Activated naive CD4-positive, alpha-beta T cell treated with anti-CD3 and anti-CD28 coated beads for 36 hours (primary cell): ENCODE measurements at regions not wholly inside any gene's neighbourhood (a gene's known extent, or its start where the extent isn't known, plus 50 kb on each side); places are given as distances from the start of the nearest gene placed in this dataset.

ENCODE experiments used
- CTCF ChIA-PET: fragments of 350-600 bp; sonication (Branson Sonifier 250); formaldehyde crosslinking; loops from one replicate; lab custom pipeline; 2021; ENCODE audit warnings: antibody characterized with exemption; lab: Charles Lee
- DNase-seq: peaks from one replicate; pipeline ENCODE4 v3.0.0-alpha.2; 2020
- H3K27ac Mint-ChIP-seq: one replicate; pipeline ENCODE4 v1.8.0; 2021; ENCODE audit warnings: mild to moderate bottlenecking, mixed read lengths
- H3K27me3 Mint-ChIP-seq: one replicate; pipeline ENCODE4 v1.8.0; 2021; ENCODE audit warnings: low read depth, mixed read lengths
- H3K36me3 Mint-ChIP-seq: one replicate; pipeline ENCODE4 v1.8.0; 2021; ENCODE audit warnings: low read depth, mixed read lengths
- H3K4me1 Mint-ChIP-seq: one replicate; pipeline ENCODE4 v1.8.0; 2021; ENCODE audit warnings: low read depth, mixed read lengths
- H3K4me3 Mint-ChIP-seq: one replicate; pipeline ENCODE4 v1.8.0; 2021; ENCODE audit warnings: mild to moderate bottlenecking, moderate library complexity, mixed read lengths
- H3K9me3 Mint-ChIP-seq: one replicate; pipeline ENCODE4 v1.8.0; 2021; ENCODE audit warnings: mixed read lengths
- intact Hi-C: fragments of 100-400 bp; cut with micrococcal nuclease; formaldehyde crosslinking; loops from one replicate; pipeline ENCODE4 v1.15.1; 2023

- no peak overlapping the region for H3K27ac Mint-ChIP-seq
- peaks cover 2% of the 10 kb centered on the region for H3K4me1 Mint-ChIP-seq
- no peaks in the 10 kb centered on the region for H3K27me3 Mint-ChIP-seq
- H3K36me3 Mint-ChIP-seq: no peaks in the 10 kb centered on the region
- CTCF ChIA-PET: no interaction called here
- H3K4me3 Mint-ChIP-seq: no peak overlapping the region
- peaks cover 1% of the 10 kb centered on the region for H3K9me3 Mint-ChIP-seq
- intact Hi-C loops: no loop called here
- DNase-seq: no peak
Measured at GRCh38 chr6:9517806-9518205, 897.1 kb downstream of the TFAP2A start.

GRCh38 chr6:9515633-9516606 is 899.0 kb downstream of the TFAP2A start:
- intact Hi-C loops: no loop called here
- Mint-ChIP-seq H3K4me1 (no peaks in the 10 kb centered on the region), H3K36me3 (no peaks in the 10 kb centered on the region)

GRCh38 chr6:9514146-9514545 is 900.7 kb downstream of the TFAP2A start:
- H3K4me3 Mint-ChIP-seq: no peak overlapping the region
- H3K27ac Mint-ChIP-seq: no peak overlapping the region
- intact Hi-C loops: no loop called here
- no peaks in the 10 kb centered on the region for H3K27me3 Mint-ChIP-seq
- DNase-seq: no peak
- peaks cover 5% of the 10 kb centered on the region for H3K9me3 Mint-ChIP-seq
- CTCF ChIA-PET: interaction anchor here (0.6 kb wide), 1 partner anchor 102 kb away, joined by 3 read pairs; no protein-coding TSS in a partner anchor
- no peaks in the 10 kb centered on the region for H3K4me1 Mint-ChIP-seq
- no peaks in the 10 kb centered on the region for H3K36me3 Mint-ChIP-seq

More at GRCh38 chr6:9515633-9516606, 899.0 kb downstream of the TFAP2A start:
- no peak overlapping the region for H3K4me3 Mint-ChIP-seq
- H3K27ac Mint-ChIP-seq: no peak overlapping the region
- H3K27me3 Mint-ChIP-seq: no peaks in the 10 kb centered on the region
- no peak for DNase-seq
- H3K9me3 Mint-ChIP-seq: peaks cover 5% of the 10 kb centered on the region
- CTCF ChIA-PET: no interaction called here

GRCh38 chr6:9511157-9511556 is 903.7 kb downstream of the TFAP2A start:
- Mint-ChIP-seq H3K36me3 (no peaks in the 10 kb centered on the region), H3K27ac (no peak overlapping the region), H3K4me1 (no peaks in the 10 kb centered on the region), H3K27me3 (no peaks in the 10 kb centered on the region), H3K4me3 (no peak overlapping the region), H3K9me3 (peaks cover 8% of the 10 kb centered on the region)
- CTCF ChIA-PET: no interaction called here
- intact Hi-C loops: no loop called here
- DNase-seq: no peak

GRCh38 chr6:9507136-9507895 is 907.6 kb downstream of the TFAP2A start:
- intact Hi-C loops: no loop called here
- no peak overlapping the region for H3K27ac Mint-ChIP-seq
- no peak overlapping the region for H3K4me3 Mint-ChIP-seq
- no peaks in the 10 kb centered on the region for H3K36me3 Mint-ChIP-seq
- no peak for DNase-seq
- CTCF ChIA-PET: no interaction called here
- H3K4me1 Mint-ChIP-seq: no peaks in the 10 kb centered on the region
- H3K27me3 Mint-ChIP-seq: no peaks in the 10 kb centered on the region
- H3K9me3 Mint-ChIP-seq: peaks cover 5% of the 10 kb centered on the region

GRCh38 chr6:9504191-9504590 is 910.7 kb downstream of the TFAP2A start:
- Mint-ChIP-seq H3K4me1 (no peaks in the 10 kb centered on the region), H3K36me3 (no peaks in the 10 kb centered on the region), H3K27me3 (no peaks in the 10 kb centered on the region), H3K4me3 (no peak overlapping the region), H3K27ac (no peak overlapping the region), H3K9me3 (peaks cover 5% of the 10 kb centered on the region)
- CTCF ChIA-PET: interaction anchor here (0.7 kb wide), 1 partner anchor 21 kb away, joined by 3 read pairs; no protein-coding TSS in a partner anchor
- intact Hi-C loops: no loop called here
- DNase-seq: no peak

- Mint-ChIP-seq H3K4me3 (no peak overlapping the region), H3K27ac (no peak overlapping the region), H3K4me1 (no peaks in the 10 kb centered on the region), H3K27me3 (no peaks in the 10 kb centered on the region), H3K36me3 (no peaks in the 10 kb centered on the region), H3K9me3 (peaks cover 5% of the 10 kb centered on the region)
- CTCF ChIA-PET: no interaction called here
- DNase-seq: no peak
- intact Hi-C loops: no loop called here
Measured at GRCh38 chr6:9503111-9503761, 911.6 kb downstream of the TFAP2A start.

GRCh38 chr6:9499709-9500108 is 915.2 kb downstream of the TFAP2A start:
- no peaks in the 10 kb centered on the region for H3K4me1 Mint-ChIP-seq
- DNase-seq: no peak
- CTCF ChIA-PET: interaction anchor here (0.8 kb wide), 1 partner anchor 531 kb away, joined by 3 read pairs; no protein-coding TSS in a partner anchor
- H3K27me3 Mint-ChIP-seq: peaks cover 2% of the 10 kb centered on the region
- H3K9me3 Mint-ChIP-seq: peaks cover 3% of the 10 kb centered on the region
- intact Hi-C loops: no loop called here
- no peak overlapping the region for H3K4me3 Mint-ChIP-seq
- no peak overlapping the region for H3K27ac Mint-ChIP-seq
- H3K36me3 Mint-ChIP-seq: no peaks in the 10 kb centered on the region

GRCh38 chr6:9496837-9497236 is 918.0 kb downstream of the TFAP2A start:
- CTCF ChIA-PET: interaction anchor here (0.6 kb wide), 1 partner anchor 45 kb away, joined by 3 read pairs; no protein-coding TSS in a partner anchor
- Mint-ChIP-seq H3K27me3 (peaks cover 2% of the 10 kb centered on the region), H3K36me3 (no peaks in the 10 kb centered on the region), H3K4me3 (no peak overlapping the region), H3K9me3 (peaks cover 4% of the 10 kb centered on the region), H3K4me1 (no peaks in the 10 kb centered on the region), H3K27ac (no peak overlapping the region)
- intact Hi-C loops: no loop called here
- no peak for DNase-seq

- Mint-ChIP-seq H3K36me3 (no peaks in the 10 kb centered on the region), H3K4me3 (no peak overlapping the region), H3K27me3 (peaks cover 2% of the 10 kb centered on the region), H3K27ac (peak overlapping the region; percentile 6), H3K9me3 (peaks cover 4% of the 10 kb centered on the region), H3K4me1 (no peaks in the 10 kb centered on the region)
- intact Hi-C loops: no loop called here
- DNase-seq: no peak
- CTCF ChIA-PET: no interaction called here
Measured at GRCh38 chr6:9494864-9495263, 920.0 kb downstream of the TFAP2A start.

GRCh38 chr6:9492790-9493189 is 922.1 kb downstream of the TFAP2A start:
- Mint-ChIP-seq H3K27ac (no peak overlapping the region), H3K9me3 (peaks cover 4% of the 10 kb centered on the region), H3K36me3 (no peaks in the 10 kb centered on the region), H3K27me3 (peaks cover 2% of the 10 kb centered on the region), H3K4me3 (no peak overlapping the region), H3K4me1 (no peaks in the 10 kb centered on the region)
- CTCF ChIA-PET: no interaction called here
- DNase-seq: no peak
- intact Hi-C loops: no loop called here

- H3K4me1 Mint-ChIP-seq: no peaks in the 10 kb centered on the region
- H3K4me3 Mint-ChIP-seq: no peak overlapping the region
- intact Hi-C loops: no loop called here
- no peak overlapping the region for H3K27ac Mint-ChIP-seq
- no peaks in the 10 kb centered on the region for H3K27me3 Mint-ChIP-seq
- peaks cover 2% of the 10 kb centered on the region for H3K9me3 Mint-ChIP-seq
- CTCF ChIA-PET: no interaction called here
- H3K36me3 Mint-ChIP-seq: no peaks in the 10 kb centered on the region
- no peak for DNase-seq
Measured at GRCh38 chr6:9487128-9487527, 927.7 kb downstream of the TFAP2A start.
